Lower lobe of right lung (tissue), 2 donors: ENCODE measurements at regions not wholly inside any gene's neighbourhood (a gene's known extent, or its start where the extent isn't known, plus 50 kb on each side); places are given as distances from the start of the nearest gene placed in this dataset.

Source experiments
- ATAC-seq, 2 donors: fragments of 200-7000 bp; cut with Tn5 transposase; one replicate each; pipeline ENCODE4 v1.9.1; 2020 to 2022; ENCODE audit warnings: mild to moderate bottlenecking in 2 of 2, moderate library complexity in 2 of 2
- DNase-seq: peaks from one replicate; pipeline ENCODE4 v3.0.0-alpha.2; 2020
- H3K27ac ChIP-seq: fragments of 200-600 bp; one replicate; pipeline ENCODE4 v1.8.0; 2022
- H3K27me3 ChIP-seq: fragments of 200-600 bp; one replicate; pipeline ENCODE4 v1.8.0; 2022; ENCODE audit warnings: low read depth
- H3K36me3 ChIP-seq: fragments of 200-600 bp; one replicate; pipeline ENCODE4 v1.8.0; 2022; ENCODE audit warnings: mild to moderate bottlenecking
- H3K4me1 ChIP-seq: fragments of 200-600 bp; one replicate; pipeline ENCODE4 v1.8.0; 2022
- H3K4me3 ChIP-seq: fragments of 200-600 bp; one replicate; pipeline ENCODE4 v1.8.0; 2022; ENCODE audit warnings: mild to moderate bottlenecking
- H3K9me3 ChIP-seq: fragments of 200-600 bp; one replicate; pipeline ENCODE4 v1.8.0; 2022
- CTCF ChIP-seq: fragments of 200-600 bp; IDR thresholded peaks from one replicate; pipeline ENCODE4 v1.8.0; 2022; ENCODE audit warnings: antibody characterized with exemption, mild to moderate bottlenecking
- intact Hi-C: fragments of 100-400 bp; cut with DNase I; formaldehyde crosslinking; loops from one replicate; pipeline ENCODE4 v1.11.0; 2022
- donor health status: DM: no; HTN: yes; CAD: no; lungs with severe emphysema.

- Histone ChIP-seq H3K4me3 (no peak overlapping the region), H3K9me3 (no peaks in the 10 kb centered on the region), H3K4me1 (peaks cover 92% of the 10 kb centered on the region), H3K27me3 (no peaks in the 10 kb centered on the region), H3K27ac (peak overlapping the region; percentile 77), H3K36me3 (peaks cover 11% of the 10 kb centered on the region)
- DNase-seq (no peak), ATAC-seq (no peak)
- no peak for TF ChIP-seq CTCF
- intact Hi-C loops, result no loop called here
Measured at GRCh38 chr12:124509300-124509675, 58.1 kb downstream of the NCOR2 start.

- intact Hi-C loops, result no loop called here
- ATAC-seq, result peak in 1 of 2 donors; percentile 4
Measured at GRCh38 chr12:124508381-124509079, 58.9 kb downstream of the NCOR2 start.

GRCh38 chr12:124507188-124508109, 60.0 kb downstream of the NCOR2 start:
- H3K4me1 ChIP-seq, result peaks cover 83% of the 10 kb centered on the region
- DNase-seq (no peak), ATAC-seq (no peak)
- H3K27me3 ChIP-seq, result no peaks in the 10 kb centered on the region
- H3K36me3 ChIP-seq, result peaks cover 11% of the 10 kb centered on the region
- no peak for TF ChIP-seq CTCF
- H3K9me3 ChIP-seq, result no peaks in the 10 kb centered on the region
- intact Hi-C loops, result no loop called here
- H3K4me3 ChIP-seq, result peak overlapping the region; percentile 24
- H3K27ac ChIP-seq, result peak overlapping the region; percentile 77

More at GRCh38 chr12:124508381-124509079, 58.9 kb downstream of the NCOR2 start:
- Histone ChIP-seq H3K9me3 (no peaks in the 10 kb centered on the region), H3K4me3 (no peak overlapping the region), H3K27ac (peak overlapping the region; percentile 77), H3K27me3 (no peaks in the 10 kb centered on the region), H3K4me1 (peaks cover 87% of the 10 kb centered on the region), H3K36me3 (peaks cover 11% of the 10 kb centered on the region)
- no peak for DNase-seq
- no peak for TF ChIP-seq CTCF

GRCh38 chr12:124506832-124507153, 60.6 kb downstream of the NCOR2 start:
- Histone ChIP-seq H3K4me3 (peak overlapping the region; percentile 24), H3K36me3 (peaks cover 8% of the 10 kb centered on the region), H3K4me1 (peaks cover 83% of the 10 kb centered on the region), H3K27ac (peak overlapping the region; percentile 77), H3K27me3 (no peaks in the 10 kb centered on the region), H3K9me3 (no peaks in the 10 kb centered on the region)
- no peak for ATAC-seq
- no peak for DNase-seq
- intact Hi-C loops, result no loop called here
- TF ChIP-seq CTCF, result no peak

GRCh38 chr12:124506145-124506831, 61.1 kb downstream of the NCOR2 start:
- Histone ChIP-seq H3K4me3 (peak overlapping the region; percentile 24), H3K27ac (peak overlapping the region; percentile 77), H3K36me3 (peaks cover 4% of the 10 kb centered on the region), H3K27me3 (no peaks in the 10 kb centered on the region), H3K9me3 (no peaks in the 10 kb centered on the region), H3K4me1 (peaks cover 86% of the 10 kb centered on the region)
- intact Hi-C loops, result no loop called here
- DNase-seq (peak; percentile 91), ATAC-seq (peak; percentile 72 to 78)
- TF ChIP-seq CTCF, result no peak
